GM12878 (cell line): ENCODE measurements at regions not wholly inside any gene's neighbourhood (a gene's known extent, or its start where the extent isn't known, plus 50 kb on each side); places are given as distances from the start of the nearest gene placed in this dataset.

ENCODE experiments used
- BRCA1 ChIP-seq: IDR thresholded peaks from 2 replicates; pipeline ENCODE4 v1.6.1; 2011; ENCODE audit warnings: low read depth, low read length, improper control_type of control experiment
- EP300 ChIP-seq, 2 experiments: fragments of 150-350 bp in 1 of 2; IDR thresholded peaks; 2 replicates each; pipeline ENCODE4 v1.6.1; 2011 to 2012; ENCODE audit warnings: low read depth in 2 of 2, low read length in 2 of 2, borderline replicate concordance in 1 of 2, improper control_type of control experiment in 1 of 2, inconsistent platforms in 1 of 2; ENCODE audit not compliant: control insufficient read depth in 1 of 2
- MEF2A ChIP-seq: IDR thresholded peaks from 2 replicates; pipeline ENCODE4 v1.6.1; 2011; ENCODE audit warnings: low read depth, mild to moderate bottlenecking, low read length, moderate library complexity; ENCODE audit not compliant: insufficient read depth
- MEF2B ChIP-seq: fragments of 450-650 bp; IDR thresholded peaks from 2 replicates; pipeline ENCODE4 v1.6.1; 2018; ENCODE audit warnings: mild to moderate bottlenecking, moderate library complexity; ENCODE audit not compliant: partially characterized antibody, poor library complexity, severe bottlenecking
- NFIC ChIP-seq: IDR thresholded peaks from 2 replicates; pipeline ENCODE4 v1.6.1; 2012; ENCODE audit warnings: low read depth, mild to moderate bottlenecking, inconsistent platforms, low read length, moderate library complexity
- NR2C2 ChIP-seq: IDR thresholded peaks from 2 replicates; pipeline ENCODE4 v1.6.1; 2011; ENCODE audit warnings: borderline replicate concordance, low read depth; ENCODE audit not compliant: control insufficient read depth, insufficient read length
- SIN3A ChIP-seq: IDR thresholded peaks from 2 replicates; pipeline ENCODE4 v1.6.1; 2012; ENCODE audit warnings: low read depth, low read length, improper control_type of control experiment
- YY1 ChIP-seq: IDR thresholded peaks from 2 replicates; pipeline ENCODE4 v1.6.1; 2011; ENCODE audit warnings: low read depth, mild to moderate bottlenecking, low read length
- TF ChIP-seq, protein P1 (sequence below), 3 experiments: IDR thresholded peaks in 2 of 3; conservative IDR thresholded peaks in 1 of 3; 2 replicates each; pipeline ENCODE4 v1.5.1; 2011; ENCODE audit warnings: low read depth in 3 of 3, low read length in 3 of 3, mild to moderate bottlenecking in 3 of 3, control low read depth in 2 of 3, moderate library complexity in 2 of 3, inconsistent platforms in 1 of 3, mixed read lengths in 1 of 3; ENCODE audit not compliant: control insufficient read depth in 2 of 3, insufficient read depth in 1 of 3; ENCODE audit errors: extremely low read depth in 1 of 3

DNA sequence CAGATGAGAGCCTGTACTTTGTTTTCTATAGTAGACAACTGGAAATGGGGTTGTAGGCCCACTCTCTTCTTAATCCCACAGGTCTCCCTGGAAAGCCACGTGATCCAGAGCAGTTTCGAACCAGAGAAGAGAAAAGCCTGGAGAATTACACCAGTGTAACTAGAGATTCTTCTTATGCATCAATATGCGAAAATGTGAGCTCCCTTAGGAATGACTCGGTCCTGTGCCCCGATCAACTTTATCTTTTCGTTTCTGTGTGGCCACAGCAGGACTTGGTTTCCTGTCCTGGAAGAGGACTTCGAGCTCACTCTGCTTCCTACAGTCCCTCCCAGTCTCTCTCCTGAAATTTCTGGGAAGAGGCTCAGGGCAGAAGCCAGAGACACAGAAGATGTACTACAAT, 73.8 kb upstream of the TPM1 start:
- TF ChIP-seq, protein P1, sequence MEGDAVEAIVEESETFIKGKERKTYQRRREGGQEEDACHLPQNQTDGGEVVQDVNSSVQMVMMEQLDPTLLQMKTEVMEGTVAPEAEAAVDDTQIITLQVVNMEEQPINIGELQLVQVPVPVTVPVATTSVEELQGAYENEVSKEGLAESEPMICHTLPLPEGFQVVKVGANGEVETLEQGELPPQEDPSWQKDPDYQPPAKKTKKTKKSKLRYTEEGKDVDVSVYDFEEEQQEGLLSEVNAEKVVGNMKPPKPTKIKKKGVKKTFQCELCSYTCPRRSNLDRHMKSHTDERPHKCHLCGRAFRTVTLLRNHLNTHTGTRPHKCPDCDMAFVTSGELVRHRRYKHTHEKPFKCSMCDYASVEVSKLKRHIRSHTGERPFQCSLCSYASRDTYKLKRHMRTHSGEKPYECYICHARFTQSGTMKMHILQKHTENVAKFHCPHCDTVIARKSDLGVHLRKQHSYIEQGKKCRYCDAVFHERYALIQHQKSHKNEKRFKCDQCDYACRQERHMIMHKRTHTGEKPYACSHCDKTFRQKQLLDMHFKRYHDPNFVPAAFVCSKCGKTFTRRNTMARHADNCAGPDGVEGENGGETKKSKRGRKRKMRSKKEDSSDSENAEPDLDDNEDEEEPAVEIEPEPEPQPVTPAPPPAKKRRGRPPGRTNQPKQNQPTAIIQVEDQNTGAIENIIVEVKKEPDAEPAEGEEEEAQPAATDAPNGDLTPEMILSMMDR (IDR thresholded peaks at IDR 0.05 in 2 of 3, conservative IDR thresholded peaks at IDR 0.05 in 1 of 3; ENCODE audit: control insufficient read depth in 2 of 3, extremely low read depth in 1 of 3, insufficient read depth in 1 of 3, low read depth in 3 of 3, low read length in 3 of 3), result no peak
- TF ChIP-seq SIN3A (no peak), EP300 (IDR thresholded peaks at IDR 0.05; ENCODE audit: borderline replicate concordance in 1 of 2, control insufficient read depth in 1 of 2, low read depth in 2 of 2, low read length in 2 of 2) (no peak), BRCA1 (no peak), YY1 (no peak), MEF2B (no peak), MEF2A (no peak), NR2C2 (no peak), NFIC (no peak)
